GM12878 (cell line): ENCODE measurements at regions not wholly inside any gene's neighbourhood (a gene's known extent, or its start where the extent isn't known, plus 50 kb on each side); places are given as distances from the start of the nearest gene placed in this dataset.

ENCODE experiments used
- ATAC-seq: fragments of 200-7000 bp; cut with Tn5 transposase; 3 replicates; pipeline ENCODE4 v1.9.1; 2020; ENCODE audit warnings: mild to moderate bottlenecking, moderate library complexity
- BruUV-seq: library from RNA; stranded (reverse); fragments of 400-500 nt; replicated peaks from 2 replicates; lab custom pipeline; 2021; lab: Mats Ljungman, UMichigan
- CTCF ChIA-PET: fragments of 300-600 bp; sonication (Branson Sonifier 250); formaldehyde crosslinking; extraction: SDS; loops from one replicate; lab custom pipeline; 2021; ENCODE audit warnings: inconsistent platforms; lab: Yijun Ruan, JAX
- POLR2A ChIA-PET: fragments of 350-600 bp; formaldehyde crosslinking; extraction: SDS; loops from one replicate; lab custom pipeline; 2021; ENCODE audit warnings: inconsistent platforms; lab: Charles Lee
- RAD21 ChIA-PET: fragments of 300-600 bp; sonication (Branson Sonifier 250); formaldehyde crosslinking; loops from one replicate; lab custom pipeline; 2023; ENCODE audit warnings: antibody characterized with exemption; ENCODE audit not compliant: unreplicated experiment; lab: Charles Lee
- SMC1A ChIA-PET: fragments of 300-600 bp; sonication (Branson Sonifier 250); formaldehyde crosslinking; loops from one replicate; lab custom pipeline; 2023; ENCODE audit not compliant: unreplicated experiment, uncharacterized antibody; lab: Charles Lee
- DNase-seq: peaks from one replicate; pipeline ENCODE4 v3.0.0-alpha.2; 2011; ENCODE audit warnings: low read depth, low spot score
- FAIRE-seq: peaks from 3 replicates; lab custom pipeline; 2011; peaks lifted over from hg19 to GRCh38; lab: Jason Lieb, UNC
- H2AFZ ChIP-seq: 2 replicates; pipeline ENCODE4 v1.6.0; 2011; ENCODE audit warnings: low read depth, low read length, control low read depth; ENCODE audit not compliant: control insufficient read depth
- H3K27ac ChIP-seq: 2 replicates; pipeline ENCODE4 v1.5.1; 2011; ENCODE audit warnings: control low read depth; ENCODE audit not compliant: control insufficient read depth, insufficient read depth
- H3K27me3 ChIP-seq, 2 experiments: replicated peaks in 1 of 2; 2 replicates each; pipeline versions ENCODE4 v1.6.0 to v1.6.1; 2011; ENCODE audit warnings: low read length in 1 of 2; ENCODE audit not compliant: control insufficient read depth in 2 of 2, insufficient read depth in 2 of 2
- H3K36me3 ChIP-seq, 2 experiments: 2 replicates each; pipeline ENCODE4 v1.5.1; 2011; ENCODE audit warnings: low read length in 1 of 2; ENCODE audit not compliant: control insufficient read depth in 2 of 2, insufficient read depth in 2 of 2
- H3K4me1 ChIP-seq: 2 replicates; pipeline ENCODE4 v1.6.1; 2011; ENCODE audit warnings: mild to moderate bottlenecking, low read length, moderate library complexity, mixed read lengths; ENCODE audit not compliant: control insufficient read depth, insufficient read depth
- H3K4me2 ChIP-seq: 2 replicates; pipeline ENCODE4 v1.6.0; 2011; ENCODE audit warnings: control low read depth; ENCODE audit not compliant: control insufficient read depth, insufficient read depth
- H3K4me3 ChIP-seq: fragments of 200-600 bp; sonication (generic); 2 replicates; pipeline ENCODE4 v1.5.1; 2016
- H3K79me2 ChIP-seq: 2 replicates; pipeline ENCODE4 v1.6.0; 2011; ENCODE audit warnings: low read length; ENCODE audit not compliant: control insufficient read depth, insufficient read depth
- H3K9ac ChIP-seq: 2 replicates; pipeline ENCODE4 v1.8.0; 2011; ENCODE audit warnings: low read length, control low read depth, mixed read lengths; ENCODE audit not compliant: control insufficient read depth, insufficient read depth
- H3K9me3 ChIP-seq: replicated peaks from 3 replicates; pipeline ENCODE4 v1.5.1; 2011; ENCODE audit warnings: mild to moderate bottlenecking, low read length; ENCODE audit not compliant: control insufficient read depth, insufficient read depth
- H4K20me1 ChIP-seq: 2 replicates; pipeline ENCODE4 v1.6.0; 2011; ENCODE audit not compliant: control insufficient read depth, insufficient read depth
- CBX3 ChIP-seq: fragments of 200-600 bp; sonication (generic); IDR thresholded peaks from 2 replicates; pipeline ENCODE4 v1.6.1; 2016; ENCODE audit warnings: low read depth, borderline replicate concordance
- CEBPZ ChIP-seq: fragments of 150-350 bp; IDR thresholded peaks from 2 replicates; pipeline ENCODE4 v1.6.1; 2016; ENCODE audit warnings: low read depth, low read length
- CREM ChIP-seq: IDR thresholded peaks from 2 replicates; pipeline ENCODE4 v1.6.1; 2014; ENCODE audit warnings: antibody characterized with exemption, low read depth
- ETV6 ChIP-seq, 2 experiments: fragments of 450-650 bp in 1 of 2; IDR thresholded peaks in 1 of 2; conservative IDR thresholded peaks in 1 of 2; 2 replicates each; pipeline ENCODE4 v1.6.1; 2014; ENCODE audit warnings: antibody characterized with exemption in 1 of 2, borderline replicate concordance in 1 of 2, low read depth in 1 of 2, mild to moderate bottlenecking in 1 of 2, moderate library complexity in 1 of 2
- KAT2A ChIP-seq: conservative IDR thresholded peaks from 2 replicates; pipeline ENCODE4 v1.6.1; 2011; ENCODE audit warnings: low read depth, low read length; ENCODE audit not compliant: control insufficient read depth
- PAX8 ChIP-seq: fragments of 450-650 bp; IDR thresholded peaks from 2 replicates; pipeline ENCODE4 v1.6.1; 2017; ENCODE audit warnings: mild to moderate bottlenecking, moderate library complexity
- SMC3 ChIP-seq: IDR thresholded peaks from 2 replicates; pipeline ENCODE4 v1.6.1; 2011; ENCODE audit warnings: low read length, improper control_type of control experiment, borderline replicate concordance
- USF1 ChIP-seq: IDR thresholded peaks from 2 replicates; pipeline ENCODE4 v1.6.1; 2011; ENCODE audit warnings: borderline replicate concordance, low read depth, mild to moderate bottlenecking, moderate library complexity, mixed read lengths, low read length; ENCODE audit not compliant: insufficient read depth; ENCODE audit errors: extremely low read length
- WGBS: methylation state at CpG from one replicate; pipeline ENCODE4 v1.1.6; 2016; ENCODE audit warnings: low lambda C conversion rate; ENCODE audit not compliant: insufficient replicate concordance, insufficient coverage; ENCODE audit errors: missing lambda C conversion rate; 5-methylcytosine and 5-hydroxymethylcytosine counted together
- in situ Hi-C: fragments of 300-500 bp; cut with MboI; formaldehyde crosslinking; loops from 9 replicates; pipeline ENCODE4 v1.14.3; 2018; ENCODE audit warnings: mixed read lengths
- intact Hi-C: fragments of 100-400 bp; cut with micrococcal nuclease; formaldehyde crosslinking; loops from one replicate; pipeline ENCODE4 v1.14.2; 2022; ENCODE audit not compliant: unreplicated experiment

- TF ChIP-seq ETV6 (conservative IDR thresholded peaks at IDR 0.05 in 1 of 2, IDR thresholded peaks at IDR 0.05 in 1 of 2; ENCODE audit: borderline replicate concordance in 1 of 2, low read depth in 1 of 2) (no peak), PAX8 (no peak), CEBPZ (no peak), SMC3 (no peak)
Measured at GRCh38 chr6:159577564-159577963, 115.5 kb downstream of the SOD2 start (continued).

- no TSS peak for BruUV-seq
- H3K4me2 ChIP-seq, result no peak overlapping the region
- in situ Hi-C loops (no loop called here), intact Hi-C loops (no loop called here)
- H3K9ac ChIP-seq, result no peak overlapping the region
- ChIA-PET CTCF (interaction anchor here (1.4 kb wide), 1 partner anchor 320 kb away, joined by 5 read pairs; no protein-coding TSS in a partner anchor), POLR2A (no interaction called here), RAD21 (no interaction called here), SMC1A (interaction anchor here (1.0 kb wide), 1 partner anchor 384 kb away, joined by 3 read pairs; no protein-coding TSS in a partner anchor)
- DNase-seq (no peak), FAIRE-seq (no peak), ATAC-seq (no peak)
- no peak overlapping the region for H3K4me3 ChIP-seq
- 0 out of 4 replicates have a peak, but pooled peaks cover 0 to 1% of the 10 kb centered on the region in 2 experiments for H3K27me3 ChIP-seq
- no peak overlapping the region for H3K27ac ChIP-seq
- H3K36me3 ChIP-seq, result no peaks in the 10 kb centered on the region
- no peak overlapping the region for H2AFZ ChIP-seq
- no peaks in the 10 kb centered on the region for H3K4me1 ChIP-seq
- 15% methylated on average over 11 of the region's 12 CpGs for WGBS
- no peaks in the 10 kb centered on the region for H3K79me2 ChIP-seq
- H4K20me1 ChIP-seq, result no peaks in the 10 kb centered on the region
- TF ChIP-seq CREM (no peak), KAT2A (no peak), USF1 (no peak), CBX3 (no peak)
- no peaks in the 10 kb centered on the region; the same call in 2 of the 3 replicates for H3K9me3 ChIP-seq
Measured at GRCh38 chr6:159572439-159573110, 120.5 kb downstream of the SOD2 start.
